ENCODE measurements at regions not wholly inside any gene's neighbourhood (a gene's known extent, or its start where the extent isn't known, plus 50 kb on each side); places are given as distances from the start of the nearest gene placed in this dataset.

- Histone ChIP-seq H3K27ac (ENCODE audit: low read depth, low read length, poor library complexity, severe bottlenecking) (no peak overlapping the region), H3K27me3 (replicated peaks; ENCODE audit: insufficient read depth, low read depth, low read length, poor library complexity) (no peaks in the 10 kb centered on the region), H3K4me3 (ENCODE audit: low read depth, low read length, poor library complexity, severe bottlenecking) (no peak overlapping the region), H3K36me3 (ENCODE audit: insufficient read depth, low read length, poor library complexity, severe bottlenecking) (no peaks in the 10 kb centered on the region), H3K9me3 (ENCODE audit: low read depth, low read length, poor library complexity, severe bottlenecking) (no peaks in the 10 kb centered on the region), H3K4me1 (ENCODE audit: insufficient read depth, low read length, poor library complexity, severe bottlenecking) (no peaks in the 10 kb centered on the region)
- ChIA-PET CTCF (interaction anchor here (0.7 kb wide), 1 partner anchor 637 kb away, joined by 3 read pairs; no protein-coding TSS in a partner anchor), POLR2A (ENCODE audit: low non-redundant PET) (no interaction called here)
- no peak for DNase-seq (ENCODE audit: low spot score)
- no peak for TF ChIP-seq CTCF (conservative IDR thresholded peaks at IDR 0.05; ENCODE audit: low read depth, low read length)
- no TSS peak for BruUV-seq (replicated peaks)
- intact Hi-C loops (cut with micrococcal nuclease; ENCODE audit: unreplicated experiment): no loop called here
Observed at GRCh38 chr10:76786504-76787072, 851.0 kb downstream of the KCNMA1 start.

GRCh38 chr10:76784076-76784475 is 853.5 kb downstream of the KCNMA1 start:
- no TSS peak for BruUV-seq (replicated peaks)
- intact Hi-C loops (cut with micrococcal nuclease; ENCODE audit: unreplicated experiment): no loop called here
- DNase-seq (ENCODE audit: low spot score): no peak
- H3K4me1 ChIP-seq (ENCODE audit: insufficient read depth, low read length, poor library complexity, severe bottlenecking): no peaks in the 10 kb centered on the region
- H3K27me3 ChIP-seq (replicated peaks; ENCODE audit: insufficient read depth, low read depth, low read length, poor library complexity): no peaks in the 10 kb centered on the region
- no peaks in the 10 kb centered on the region for H3K36me3 ChIP-seq (ENCODE audit: insufficient read depth, low read length, poor library complexity, severe bottlenecking)
- ChIA-PET POLR2A (ENCODE audit: low non-redundant PET) (no interaction called here), CTCF (no interaction called here)
- H3K4me3 ChIP-seq (ENCODE audit: low read depth, low read length, poor library complexity, severe bottlenecking): no peak overlapping the region
- no peaks in the 10 kb centered on the region for H3K9me3 ChIP-seq (ENCODE audit: low read depth, low read length, poor library complexity, severe bottlenecking)
- no peak overlapping the region for H3K27ac ChIP-seq (ENCODE audit: low read depth, low read length, poor library complexity, severe bottlenecking)
- no peak for TF ChIP-seq CTCF (conservative IDR thresholded peaks at IDR 0.05; ENCODE audit: low read depth, low read length)
- TF ChIP-seq EZH2 (IDR thresholded peaks at IDR 0.05; ENCODE audit: borderline replicate concordance, low read depth, low read length, poor library complexity, severe bottlenecking): no peak

- TF ChIP-seq EZH2 (IDR thresholded peaks at IDR 0.05; ENCODE audit: borderline replicate concordance, low read depth, low read length, poor library complexity, severe bottlenecking): no peak
- no peak for TF ChIP-seq CTCF (conservative IDR thresholded peaks at IDR 0.05; ENCODE audit: low read depth, low read length)
- no peaks in the 10 kb centered on the region for H3K36me3 ChIP-seq (ENCODE audit: insufficient read depth, low read length, poor library complexity, severe bottlenecking)
- H3K4me3 ChIP-seq (ENCODE audit: low read depth, low read length, poor library complexity, severe bottlenecking): no peak overlapping the region
- no peaks in the 10 kb centered on the region for H3K9me3 ChIP-seq (ENCODE audit: low read depth, low read length, poor library complexity, severe bottlenecking)
- POLR2A ChIA-PET (ENCODE audit: low non-redundant PET): interaction anchor here (0.6 kb wide), 1 partner anchor 1017 kb away, joined by 4 read pairs; no protein-coding TSS in a partner anchor
- H3K4me1 ChIP-seq (ENCODE audit: insufficient read depth, low read length, poor library complexity, severe bottlenecking): no peaks in the 10 kb centered on the region
- no TSS peak for BruUV-seq (replicated peaks)
- no peak for DNase-seq (ENCODE audit: low spot score)
- H3K27ac ChIP-seq (ENCODE audit: low read depth, low read length, poor library complexity, severe bottlenecking): no peak overlapping the region
- CTCF ChIA-PET: no interaction called here
- H3K27me3 ChIP-seq (replicated peaks; ENCODE audit: insufficient read depth, low read depth, low read length, poor library complexity): no peaks in the 10 kb centered on the region
- intact Hi-C loops (cut with micrococcal nuclease; ENCODE audit: unreplicated experiment): no loop called here
Observed at GRCh38 chr10:76779796-76780301, 857.8 kb downstream of the KCNMA1 start.

Measured in A673 (cell line).